ENCODE measurements at regions not wholly inside any gene's neighbourhood (a gene's known extent, or its start where the extent isn't known, plus 50 kb on each side); places are given as distances from the start of the nearest gene placed in this dataset.

DNA sequence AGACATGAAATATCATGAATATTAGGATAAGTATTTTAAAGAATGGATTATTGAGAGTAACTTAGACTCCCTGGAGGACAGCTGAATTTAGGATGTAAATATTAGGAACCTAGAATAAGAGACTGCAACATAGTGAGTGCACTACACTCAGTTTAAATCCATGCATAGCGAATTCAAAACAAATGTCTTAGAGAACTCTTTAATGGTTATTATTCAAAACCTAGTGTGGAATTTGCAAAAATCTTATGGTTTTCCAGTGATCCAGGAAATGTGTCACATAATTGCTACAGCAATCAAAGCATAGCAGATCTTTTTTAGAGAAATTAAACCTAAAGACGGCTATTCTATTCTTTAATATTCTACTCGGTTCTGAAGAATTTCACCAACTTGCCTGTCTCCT is 239.0 kb downstream of the TMX3 start:
- TF ChIP-seq CHD2 (IDR thresholded peaks at IDR 0.05; ENCODE audit: low read length) (no peak), EP300 (IDR thresholded peaks at IDR 0.05; ENCODE audit: borderline replicate concordance in 1 of 2, low read depth in 2 of 2, low read length in 2 of 2) (no peak)
- TF ChIP-seq, protein P1, sequence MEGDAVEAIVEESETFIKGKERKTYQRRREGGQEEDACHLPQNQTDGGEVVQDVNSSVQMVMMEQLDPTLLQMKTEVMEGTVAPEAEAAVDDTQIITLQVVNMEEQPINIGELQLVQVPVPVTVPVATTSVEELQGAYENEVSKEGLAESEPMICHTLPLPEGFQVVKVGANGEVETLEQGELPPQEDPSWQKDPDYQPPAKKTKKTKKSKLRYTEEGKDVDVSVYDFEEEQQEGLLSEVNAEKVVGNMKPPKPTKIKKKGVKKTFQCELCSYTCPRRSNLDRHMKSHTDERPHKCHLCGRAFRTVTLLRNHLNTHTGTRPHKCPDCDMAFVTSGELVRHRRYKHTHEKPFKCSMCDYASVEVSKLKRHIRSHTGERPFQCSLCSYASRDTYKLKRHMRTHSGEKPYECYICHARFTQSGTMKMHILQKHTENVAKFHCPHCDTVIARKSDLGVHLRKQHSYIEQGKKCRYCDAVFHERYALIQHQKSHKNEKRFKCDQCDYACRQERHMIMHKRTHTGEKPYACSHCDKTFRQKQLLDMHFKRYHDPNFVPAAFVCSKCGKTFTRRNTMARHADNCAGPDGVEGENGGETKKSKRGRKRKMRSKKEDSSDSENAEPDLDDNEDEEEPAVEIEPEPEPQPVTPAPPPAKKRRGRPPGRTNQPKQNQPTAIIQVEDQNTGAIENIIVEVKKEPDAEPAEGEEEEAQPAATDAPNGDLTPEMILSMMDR (IDR thresholded peaks at IDR 0.05; ENCODE audit: control extremely low read depth in 1 of 3, insufficient read depth in 1 of 3, low read depth in 1 of 3, low read length in 3 of 3), result no peak
